HG03442 (cell line): ENCODE measurements at regions not wholly inside any gene's neighbourhood (a gene's known extent, or its start where the extent isn't known, plus 50 kb on each side); places are given as distances from the start of the nearest gene placed in this dataset.
"Not testable (repeated sequence)": the region's sequence is repeated elsewhere in the genome, so short reads cannot be mapped to it uniquely, and the experiment has no call there.

Experiments
- ATAC-seq: cut with Tn5 transposase; IDR thresholded peaks from one replicate; pipeline ENCODE4 v1.9.1; 2021; ENCODE audit warnings: mild to moderate bottlenecking, moderate library complexity; ENCODE audit not compliant: unreplicated experiment

DNA sequence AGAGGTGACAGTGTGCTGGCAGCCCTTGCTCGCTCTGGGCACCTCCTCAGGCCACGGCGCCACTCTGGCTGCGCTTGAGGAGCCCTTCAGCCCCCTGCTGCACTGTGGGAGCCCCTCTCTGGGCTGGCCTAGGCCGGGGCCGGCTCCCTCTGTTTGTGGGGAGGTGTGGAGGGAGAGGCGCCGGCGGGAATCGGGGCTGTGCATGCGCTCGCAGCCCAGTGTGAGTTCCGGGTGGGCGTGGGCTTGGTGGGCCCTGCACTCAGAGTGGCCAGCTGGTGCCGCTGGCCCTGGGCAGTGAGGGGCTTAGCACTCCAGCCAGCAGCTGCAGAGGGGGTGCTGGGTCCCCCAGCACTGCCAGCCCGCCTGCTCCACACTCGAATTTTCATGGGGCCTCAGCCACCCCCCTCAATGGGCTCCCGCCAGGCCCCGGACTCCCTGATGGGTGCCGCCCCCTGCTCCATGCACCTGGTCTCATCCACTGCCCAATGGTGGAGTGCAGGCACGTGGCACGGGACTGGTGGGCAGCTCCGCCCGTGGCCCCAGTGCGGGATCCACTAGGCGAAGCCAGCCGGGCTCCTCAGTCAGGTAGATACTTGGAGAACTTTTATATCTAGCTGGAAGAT is 96.7 kb upstream of the BET1 start:
- no peak for ATAC-seq

DNA sequence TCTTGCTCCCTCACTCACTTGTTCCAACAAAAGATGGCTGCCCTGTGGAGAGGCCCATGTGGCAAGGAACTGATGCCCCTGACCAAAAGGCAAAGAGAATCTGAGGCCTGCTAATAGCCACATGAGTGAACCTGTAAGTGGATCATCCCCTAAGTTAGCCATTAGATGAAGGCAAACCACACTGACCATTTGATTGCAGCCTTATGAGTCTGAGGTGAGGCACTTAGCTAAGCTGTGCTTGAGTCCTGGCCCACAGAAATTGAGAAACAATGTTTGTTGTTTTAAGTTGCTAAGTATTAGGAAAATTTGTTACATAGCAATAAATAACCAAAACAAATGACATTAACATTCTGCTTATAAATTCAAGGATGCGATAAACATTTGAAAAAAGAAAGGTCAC is 100.1 kb upstream of the BET1 start:
- no peak for ATAC-seq

GRCh38 chr7:94109556-94109955 is 105.4 kb upstream of the BET1 start:
- no peak for ATAC-seq

DNA sequence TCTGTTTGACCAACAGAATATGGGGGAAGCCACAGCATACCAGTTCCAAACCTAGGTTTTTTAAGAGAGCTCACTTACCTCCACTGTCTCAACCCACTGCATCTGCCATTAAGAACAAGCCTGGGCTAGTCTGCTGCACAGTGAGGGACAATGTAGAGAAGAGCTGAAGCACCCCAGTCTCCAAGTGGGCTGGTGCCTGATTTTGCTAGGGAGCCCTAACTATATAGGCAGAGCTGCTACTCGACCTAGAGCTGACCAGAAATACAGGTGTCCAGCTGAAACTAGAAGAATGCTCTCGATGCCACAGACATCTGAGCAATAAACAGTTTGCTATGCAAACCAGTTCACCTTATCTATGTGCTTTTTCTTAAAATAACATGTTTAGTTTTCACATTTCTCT is 106.9 kb upstream of the BET1 start:
- ATAC-seq: peak; percentile 58

DNA sequence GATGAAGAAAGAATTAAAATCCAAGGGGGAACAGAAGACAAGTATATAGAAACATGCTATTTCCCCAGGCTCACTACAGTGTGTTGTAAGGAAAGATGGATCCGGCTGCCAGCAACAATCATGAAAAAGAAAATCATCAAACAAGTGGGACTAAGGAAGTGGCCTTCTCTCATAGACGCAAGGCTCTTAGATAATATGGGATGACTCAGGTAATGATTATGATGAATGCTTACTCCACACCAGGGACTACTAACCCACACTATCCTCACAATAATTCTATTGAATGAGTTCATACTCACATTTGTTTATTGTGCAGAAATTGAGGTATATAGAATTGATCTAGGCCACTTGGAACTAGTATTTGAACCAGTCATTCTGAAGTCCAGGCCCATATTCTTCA is 111.2 kb upstream of the BET1 start:
- no peak for ATAC-seq

- ATAC-seq: no peak
Measured at GRCh38 chr7:94123136-94123535, 119.0 kb upstream of the BET1 start.

DNA sequence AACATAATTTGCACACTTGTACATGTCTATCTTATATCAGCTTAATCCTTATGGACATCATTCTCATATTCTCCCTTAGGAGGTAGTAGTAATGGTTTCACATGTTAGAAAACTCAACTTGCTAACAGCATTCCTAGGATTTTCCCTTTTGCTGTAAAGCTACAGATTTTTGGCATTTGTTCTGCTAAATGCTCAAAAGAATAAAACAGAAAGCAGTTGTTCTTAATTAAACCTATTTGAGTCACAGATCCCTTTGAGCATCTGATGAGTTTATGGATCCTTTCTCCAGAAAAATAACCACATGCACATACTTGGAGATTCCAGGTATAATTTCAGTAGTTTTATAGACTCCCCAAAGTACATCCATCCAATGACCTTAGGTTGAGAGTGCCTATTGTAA is 122.9 kb upstream of the BET1 start:
- no peak for ATAC-seq

GRCh38 chr7:94128072-94128471 is 123.9 kb upstream of the BET1 start:
- ATAC-seq: no peak

- no peak for ATAC-seq
Measured at GRCh38 chr7:94129443-94130140, 125.4 kb upstream of the BET1 start.

GRCh38 chr7:94130716-94131115 is 126.6 kb upstream of the BET1 start:
- ATAC-seq: no peak

- ATAC-seq: peak; percentile 79
Measured at GRCh38 chr7:94133460-94133859, 129.3 kb upstream of the BET1 start.

DNA sequence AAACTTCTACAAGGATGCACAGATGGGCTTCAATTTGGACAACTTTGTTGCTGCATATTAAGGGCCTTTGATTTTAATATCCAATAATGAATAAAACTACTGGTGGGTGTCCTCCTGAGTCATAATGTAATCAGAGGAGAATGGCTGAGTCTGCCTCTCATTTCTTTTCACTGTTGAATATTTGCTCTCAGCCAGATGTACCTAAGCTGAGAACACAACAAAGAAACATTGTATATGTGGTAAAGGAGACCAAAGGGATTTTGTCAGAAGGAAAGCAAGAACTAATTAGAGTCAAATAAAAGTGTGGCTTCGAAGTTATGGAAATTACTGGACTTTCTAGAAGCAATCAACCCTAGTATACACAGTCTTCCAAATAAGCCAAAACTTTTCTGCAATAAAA is 131.0 kb upstream of the BET1 start:
- ATAC-seq: no peak

GRCh38 chr7:94142281-94142680 is 138.1 kb upstream of the BET1 start:
- ATAC-seq: no peak

DNA sequence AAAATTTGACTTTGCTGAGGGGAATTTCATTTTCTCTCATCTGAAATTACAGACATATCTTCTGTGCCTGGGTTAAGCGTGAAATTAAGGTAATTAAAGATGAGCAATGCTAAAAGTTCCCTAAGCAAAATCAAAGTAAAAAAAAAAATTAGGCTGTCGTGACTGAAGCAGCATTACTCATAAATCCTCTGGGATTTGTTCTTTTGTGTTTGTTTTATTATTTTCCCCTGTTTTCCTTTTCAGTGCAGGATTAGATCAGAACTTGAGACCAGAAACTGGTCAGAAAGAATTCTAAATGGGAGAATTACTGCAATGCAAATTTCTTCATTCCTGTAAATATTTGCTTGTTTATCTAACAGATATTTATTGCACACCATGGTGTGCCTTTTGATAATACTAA is 141.4 kb upstream of the BET1 start:
- ATAC-seq: no peak

GRCh38 chr7:94146408-94146807 is 142.3 kb upstream of the BET1 start:
- no peak for ATAC-seq

DNA sequence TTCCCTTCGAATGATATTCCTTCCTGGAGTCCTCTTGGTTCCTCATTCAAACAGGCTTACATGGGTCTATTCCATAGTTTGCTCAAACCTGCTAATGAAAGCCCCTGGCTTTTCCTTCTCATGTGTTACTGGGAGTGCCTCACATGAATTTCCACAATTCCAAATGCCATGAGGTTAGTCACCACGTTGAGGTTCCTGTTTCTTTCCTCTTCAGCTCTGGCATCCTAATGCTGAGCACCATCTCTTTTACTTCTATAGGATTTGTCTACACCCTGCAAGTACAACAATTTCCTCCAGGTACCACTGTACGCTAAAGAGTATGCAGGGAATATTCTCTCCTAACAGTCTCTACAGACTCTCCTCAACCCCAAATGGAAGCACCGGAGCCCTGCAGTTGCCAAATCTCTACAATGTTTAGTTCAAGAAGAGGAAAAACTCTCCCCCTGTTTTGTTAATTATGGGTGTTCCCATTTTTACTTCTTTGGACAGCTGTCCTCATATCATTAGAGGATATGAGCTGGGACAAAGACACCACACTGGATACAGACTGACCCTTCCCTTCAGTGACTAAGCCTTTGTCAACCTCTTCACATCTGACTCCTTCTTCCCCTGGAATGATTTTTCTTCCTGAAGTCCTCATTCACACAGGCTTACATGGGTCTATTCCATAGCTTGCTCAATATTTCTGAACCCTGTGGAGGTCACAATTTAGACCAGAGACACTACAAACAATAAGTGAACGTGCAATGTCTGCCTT is 145.8 kb upstream of the BET1 start:
- ATAC-seq: no peak

DNA sequence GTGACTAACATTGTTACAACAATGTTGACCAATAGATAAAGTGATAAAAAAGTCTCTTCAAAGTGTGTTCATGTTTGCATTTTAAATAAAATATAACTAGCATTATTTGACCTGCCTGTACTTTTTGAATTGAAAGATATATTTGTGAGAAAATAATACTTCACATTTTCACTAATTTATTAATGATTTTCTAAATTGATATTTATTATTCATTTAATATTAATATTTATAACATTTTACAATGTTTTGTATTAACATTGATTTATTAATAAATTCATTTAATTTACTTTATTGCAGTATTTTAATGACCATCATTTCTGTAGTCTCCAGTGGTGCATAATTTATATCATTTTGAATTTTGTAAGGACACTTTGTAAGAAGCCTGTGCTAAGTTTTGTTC is 150.0 kb upstream of the BET1 start:
- ATAC-seq: no peak

- ATAC-seq: no peak
Measured at GRCh38 chr7:94154858-94155257, 150.7 kb upstream of the BET1 start.

DNA sequence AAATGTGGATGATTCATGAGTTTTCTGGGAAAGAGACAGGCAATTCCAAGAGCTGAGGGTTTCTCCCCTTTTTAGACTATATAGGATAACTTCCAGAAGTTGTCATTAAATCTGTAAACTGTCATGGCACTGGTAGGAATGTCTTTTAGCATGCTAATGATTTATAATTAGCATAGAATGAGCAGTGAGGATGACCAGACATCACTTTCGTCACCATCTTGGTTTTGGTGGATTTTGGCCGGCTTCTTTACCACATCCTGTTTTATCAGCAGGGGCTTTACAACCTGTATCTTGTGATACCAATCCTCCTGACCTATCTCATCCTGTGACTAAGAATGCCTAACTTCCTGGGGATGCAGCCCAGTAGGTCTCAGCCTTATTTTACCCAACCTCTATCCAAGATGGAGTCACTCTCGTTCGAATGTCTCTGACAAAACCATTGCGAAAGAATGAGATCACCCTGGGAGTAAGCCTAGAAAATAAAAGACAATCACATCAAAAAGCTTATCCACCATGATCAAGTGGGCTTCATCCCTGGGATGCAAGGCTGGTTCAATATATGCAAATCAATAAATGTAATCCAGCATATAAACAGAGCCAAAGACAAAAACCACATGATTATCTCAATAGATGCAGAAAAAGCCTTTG is 153.6 kb upstream of the BET1 start:
- not testable (repeated sequence) for ATAC-seq

DNA sequence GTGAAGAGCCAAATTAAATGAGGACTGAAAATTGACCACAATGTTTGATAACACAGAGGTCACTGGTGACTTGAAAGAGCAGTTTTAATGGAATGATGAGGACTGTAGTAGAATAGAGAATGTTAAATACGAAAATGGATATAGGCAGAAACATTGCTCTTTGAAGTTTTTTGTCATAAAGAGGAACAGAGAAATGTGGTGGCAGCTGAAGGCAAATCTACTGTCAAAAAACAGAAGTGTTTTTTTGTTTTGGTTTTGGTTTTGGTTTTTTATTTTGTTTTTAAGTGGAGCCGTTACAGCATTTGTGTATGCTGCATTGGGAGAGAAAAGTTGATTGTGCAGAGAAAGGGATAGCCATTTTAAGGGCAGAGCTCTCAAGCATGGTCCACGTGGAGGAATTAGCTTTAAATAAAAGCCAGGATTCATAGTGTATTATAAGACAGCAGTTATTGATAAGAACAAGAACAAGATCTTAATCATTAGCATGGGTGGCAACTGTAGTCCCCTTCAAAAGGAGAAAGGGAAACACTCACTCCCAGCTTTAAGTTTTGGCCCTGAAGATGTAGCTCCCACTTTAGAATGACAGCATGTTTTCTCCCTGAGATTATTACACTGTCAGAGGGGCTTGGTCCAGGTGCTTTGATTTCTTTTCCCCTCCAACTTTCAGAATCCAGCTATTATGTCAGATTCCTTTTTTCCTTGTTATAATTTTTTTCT is 156.7 kb upstream of the BET1 start:
- ATAC-seq: peak; percentile 98

GRCh38 chr7:94161476-94161875 is 157.3 kb upstream of the BET1 start:
- no peak for ATAC-seq
